ENCODE measurements at regions not wholly inside any gene's neighbourhood (a gene's known extent, or its start where the extent isn't known, plus 50 kb on each side); places are given as distances from the start of the nearest gene placed in this dataset.

DNA sequence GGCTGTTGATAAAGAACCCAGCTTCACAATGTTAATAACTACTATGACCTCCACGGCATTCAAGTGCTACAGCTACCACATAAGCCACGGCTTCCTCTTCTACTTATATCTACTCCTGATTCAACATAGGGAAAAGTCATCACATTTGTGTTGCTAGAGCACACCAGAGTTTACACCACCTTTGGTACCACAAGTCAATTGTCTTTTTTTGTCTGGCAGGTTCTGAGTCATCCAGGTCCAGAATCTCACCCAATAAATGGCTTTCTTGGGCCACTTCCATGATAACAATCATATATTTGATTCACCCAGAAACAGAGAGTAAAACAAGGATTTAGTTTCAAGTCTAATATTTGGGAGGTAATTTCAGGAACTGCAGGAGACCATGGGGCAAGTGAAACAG, 480.2 kb downstream of the TMX3 start:
- Histone ChIP-seq H3K36me3 (ENCODE audit: control insufficient read depth, insufficient read depth, low read length) (no peaks in the 10 kb centered on the region), H3K27me3 (replicated peaks; ENCODE audit: control insufficient read depth, insufficient read depth, low read length) (no peaks in the 10 kb centered on the region), H3K4me3 (replicated peaks; ENCODE audit: low read depth, low read length) (no peak overlapping the region)
- no peak for TF ChIP-seq CTCF (IDR thresholded peaks at IDR 0.05; ENCODE audit: insufficient read depth, low read length, poor library complexity, severe bottlenecking)
- DNase-seq (ENCODE audit: extremely low read depth, insufficient read length) = no peak

DNA sequence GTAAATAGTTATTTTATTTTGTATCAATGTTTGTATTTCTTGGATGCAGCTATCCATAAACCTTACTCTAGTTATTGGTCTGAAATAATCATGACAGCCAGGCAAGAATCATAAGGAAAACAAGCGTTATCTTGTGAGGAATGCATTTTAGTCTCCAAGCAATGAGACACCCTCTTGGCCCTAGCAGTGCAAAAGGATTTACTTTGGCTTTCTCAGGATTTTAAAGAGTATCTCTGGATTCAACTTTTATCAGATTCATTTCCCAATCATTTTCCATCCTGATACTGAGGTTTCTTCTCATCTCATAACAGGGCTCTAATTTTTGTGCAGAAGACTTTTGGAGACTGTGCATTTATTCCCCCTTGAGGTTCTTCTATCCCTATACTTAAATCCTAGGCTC, 480.8 kb downstream of the TMX3 start:
- Histone ChIP-seq H3K4me3 (replicated peaks; ENCODE audit: low read depth, low read length) (no peak overlapping the region), H3K27me3 (replicated peaks; ENCODE audit: control insufficient read depth, insufficient read depth, low read length) (no peaks in the 10 kb centered on the region), H3K36me3 (ENCODE audit: control insufficient read depth, insufficient read depth, low read length) (no peaks in the 10 kb centered on the region)
- no peak for TF ChIP-seq CTCF (IDR thresholded peaks at IDR 0.05; ENCODE audit: insufficient read depth, low read length, poor library complexity, severe bottlenecking)
- no peak for DNase-seq (ENCODE audit: extremely low read depth, insufficient read length)

DNA sequence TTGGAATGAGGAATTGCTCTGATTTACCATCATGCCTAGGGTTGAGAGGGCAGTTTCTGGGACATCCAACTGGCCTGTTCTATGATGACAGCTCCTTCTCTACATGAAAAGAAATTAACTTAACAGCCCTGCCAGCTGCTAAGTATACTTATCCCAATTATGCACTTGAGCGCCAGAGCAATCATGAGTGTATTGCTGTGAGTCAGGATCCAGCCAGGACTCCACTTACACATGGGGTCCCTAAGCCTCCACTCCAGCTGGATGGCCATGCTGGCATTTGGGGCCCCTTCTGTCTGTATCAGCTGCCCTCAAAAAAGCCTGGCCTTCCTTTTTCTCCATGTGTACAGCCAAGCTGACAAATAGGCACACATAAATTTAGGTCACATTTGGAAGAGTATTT, 481.9 kb downstream of the TMX3 start:
- DNase-seq (ENCODE audit: extremely low read depth, insufficient read length) = no peak
- no peaks in the 10 kb centered on the region for H3K36me3 ChIP-seq (ENCODE audit: control insufficient read depth, insufficient read depth, low read length)
- H3K27me3 ChIP-seq (replicated peaks; ENCODE audit: control insufficient read depth, insufficient read depth, low read length) = no peaks in the 10 kb centered on the region
- no peak for TF ChIP-seq CTCF (IDR thresholded peaks at IDR 0.05; ENCODE audit: insufficient read depth, low read length, poor library complexity, severe bottlenecking)
- no peak overlapping the region for H3K4me3 ChIP-seq (replicated peaks; ENCODE audit: low read depth, low read length)

DNA sequence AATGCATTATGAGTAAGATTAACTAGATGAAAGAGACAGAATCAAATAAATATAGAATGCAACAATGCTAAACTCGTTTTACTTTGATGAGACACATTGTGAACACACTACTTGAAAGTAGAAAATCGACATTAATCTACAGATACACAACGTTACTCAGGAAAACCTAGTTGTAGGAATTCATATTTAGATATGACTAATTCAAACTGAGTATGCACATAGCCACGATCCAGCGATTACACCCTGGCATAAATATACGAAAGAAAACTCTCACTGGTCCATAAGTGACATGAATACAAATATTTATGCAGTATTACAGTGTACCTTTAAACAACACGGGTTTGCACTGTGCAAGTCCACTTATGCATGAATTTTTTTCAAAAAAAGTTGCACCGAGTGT, 485.6 kb downstream of the TMX3 start:
- DNase-seq (ENCODE audit: extremely low read depth, insufficient read length) = no peak
- no peak overlapping the region for H3K4me3 ChIP-seq (replicated peaks; ENCODE audit: low read depth, low read length)
- TF ChIP-seq CTCF (IDR thresholded peaks at IDR 0.05; ENCODE audit: insufficient read depth, low read length, poor library complexity, severe bottlenecking) = no peak
- H3K27me3 ChIP-seq (replicated peaks; ENCODE audit: control insufficient read depth, insufficient read depth, low read length) = no peaks in the 10 kb centered on the region
- no peaks in the 10 kb centered on the region for H3K36me3 ChIP-seq (ENCODE audit: control insufficient read depth, insufficient read depth, low read length)

DNA sequence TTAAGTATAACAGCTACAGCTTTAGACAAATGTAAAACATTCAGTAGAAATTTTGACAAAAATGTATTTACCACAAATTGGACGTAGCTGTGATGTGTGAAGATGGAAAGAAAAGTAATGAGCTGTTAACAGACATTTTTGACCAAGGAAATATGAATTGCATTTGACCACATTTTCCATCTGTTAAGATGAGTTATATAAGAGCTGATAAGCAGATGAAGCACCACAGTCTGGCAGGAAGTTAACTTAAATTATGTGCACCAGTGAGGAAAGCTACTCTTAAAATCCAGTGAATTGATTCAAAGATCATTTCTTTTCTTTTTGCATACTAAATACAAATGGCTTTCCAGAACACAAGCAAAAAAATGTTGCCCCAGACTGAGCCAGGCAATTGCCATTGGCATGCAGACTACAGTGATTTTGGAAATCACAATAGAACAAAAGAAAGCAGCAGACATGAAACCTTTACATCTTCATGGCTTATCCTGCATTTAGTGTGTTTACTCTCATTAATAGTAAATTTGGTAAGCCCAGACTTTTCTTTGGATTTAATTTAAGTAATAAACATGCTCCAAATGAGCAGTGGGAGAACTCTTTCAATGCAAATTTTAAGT, 493.7 kb downstream of the TMX3 start:
- DNase-seq (ENCODE audit: extremely low read depth, insufficient read length) = no peak
- TF ChIP-seq CTCF (IDR thresholded peaks at IDR 0.05; ENCODE audit: insufficient read depth, low read length, poor library complexity, severe bottlenecking) = no peak
- Histone ChIP-seq H3K36me3 (ENCODE audit: control insufficient read depth, insufficient read depth, low read length) (no peaks in the 10 kb centered on the region), H3K27me3 (replicated peaks; ENCODE audit: control insufficient read depth, insufficient read depth, low read length) (no peaks in the 10 kb centered on the region), H3K4me3 (replicated peaks; ENCODE audit: low read depth, low read length) (no peak overlapping the region)

DNA sequence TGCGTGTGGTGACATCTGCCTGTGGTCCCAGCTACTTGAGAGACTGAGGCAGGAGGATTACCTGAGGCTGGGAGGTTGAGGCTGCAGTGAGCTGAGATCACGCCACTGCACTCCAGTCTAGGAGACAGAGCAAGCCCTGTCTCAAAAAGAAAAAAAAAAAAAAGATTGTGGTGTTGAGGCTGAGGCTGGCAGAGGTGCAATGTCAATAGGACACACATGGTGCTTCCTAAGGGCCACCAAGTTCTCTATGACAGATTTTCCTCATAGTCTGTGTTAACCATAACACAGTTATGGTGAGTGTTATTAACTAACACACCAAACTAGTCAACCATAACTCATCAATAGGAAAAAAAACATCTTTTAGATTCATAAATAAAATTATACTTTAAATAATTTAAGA, 494.4 kb downstream of the TMX3 start:
- Histone ChIP-seq H3K36me3 (ENCODE audit: control insufficient read depth, insufficient read depth, low read length) (no peaks in the 10 kb centered on the region), H3K27me3 (replicated peaks; ENCODE audit: control insufficient read depth, insufficient read depth, low read length) (no peaks in the 10 kb centered on the region), H3K4me3 (replicated peaks; ENCODE audit: low read depth, low read length) (no peak overlapping the region)
- DNase-seq (ENCODE audit: extremely low read depth, insufficient read length) = no peak
- TF ChIP-seq CTCF (IDR thresholded peaks at IDR 0.05; ENCODE audit: insufficient read depth, low read length, poor library complexity, severe bottlenecking) = no peak

Measured in GM06990 (cell line).